GM12864 (cell line): ENCODE measurements at regions not wholly inside any gene's neighbourhood (a gene's known extent, or its start where the extent isn't known, plus 50 kb on each side); places are given as distances from the start of the nearest gene placed in this dataset.
"Not testable (repeated sequence)": the region's sequence is repeated elsewhere in the genome, so short reads cannot be mapped to it uniquely, and the experiment has no call there.

ENCODE experiments used
- DNase-seq: peaks from one replicate; pipeline ENCODE4 v3.0.0-alpha.2; 2011; ENCODE audit warnings: low read depth
- H3K4me3 ChIP-seq: 2 replicates; pipeline ENCODE4 v1.5.1; 2011; ENCODE audit warnings: mild to moderate bottlenecking, low read depth, low read length, control low read depth
- TF ChIP-seq, protein P1 (sequence below): IDR thresholded peaks from 2 replicates; pipeline ENCODE4 v1.5.1; 2011; ENCODE audit warnings: low read depth, mild to moderate bottlenecking, moderate library complexity, low read length, control low read depth, inconsistent platforms; ENCODE audit errors: missing control alignments

GRCh38 chr7:15816835-15817426 is 130.4 kb upstream of the MEOX2 start:
- H3K4me3 ChIP-seq, result no peak overlapping the region
- DNase-seq, result no peak
- TF ChIP-seq, protein P1, sequence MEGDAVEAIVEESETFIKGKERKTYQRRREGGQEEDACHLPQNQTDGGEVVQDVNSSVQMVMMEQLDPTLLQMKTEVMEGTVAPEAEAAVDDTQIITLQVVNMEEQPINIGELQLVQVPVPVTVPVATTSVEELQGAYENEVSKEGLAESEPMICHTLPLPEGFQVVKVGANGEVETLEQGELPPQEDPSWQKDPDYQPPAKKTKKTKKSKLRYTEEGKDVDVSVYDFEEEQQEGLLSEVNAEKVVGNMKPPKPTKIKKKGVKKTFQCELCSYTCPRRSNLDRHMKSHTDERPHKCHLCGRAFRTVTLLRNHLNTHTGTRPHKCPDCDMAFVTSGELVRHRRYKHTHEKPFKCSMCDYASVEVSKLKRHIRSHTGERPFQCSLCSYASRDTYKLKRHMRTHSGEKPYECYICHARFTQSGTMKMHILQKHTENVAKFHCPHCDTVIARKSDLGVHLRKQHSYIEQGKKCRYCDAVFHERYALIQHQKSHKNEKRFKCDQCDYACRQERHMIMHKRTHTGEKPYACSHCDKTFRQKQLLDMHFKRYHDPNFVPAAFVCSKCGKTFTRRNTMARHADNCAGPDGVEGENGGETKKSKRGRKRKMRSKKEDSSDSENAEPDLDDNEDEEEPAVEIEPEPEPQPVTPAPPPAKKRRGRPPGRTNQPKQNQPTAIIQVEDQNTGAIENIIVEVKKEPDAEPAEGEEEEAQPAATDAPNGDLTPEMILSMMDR, result no peak

GRCh38 chr7:15813448-15813847 is 127.0 kb upstream of the MEOX2 start:
- TF ChIP-seq, protein P1, result no peak
- no peak for DNase-seq
- no peak overlapping the region for H3K4me3 ChIP-seq

DNA sequence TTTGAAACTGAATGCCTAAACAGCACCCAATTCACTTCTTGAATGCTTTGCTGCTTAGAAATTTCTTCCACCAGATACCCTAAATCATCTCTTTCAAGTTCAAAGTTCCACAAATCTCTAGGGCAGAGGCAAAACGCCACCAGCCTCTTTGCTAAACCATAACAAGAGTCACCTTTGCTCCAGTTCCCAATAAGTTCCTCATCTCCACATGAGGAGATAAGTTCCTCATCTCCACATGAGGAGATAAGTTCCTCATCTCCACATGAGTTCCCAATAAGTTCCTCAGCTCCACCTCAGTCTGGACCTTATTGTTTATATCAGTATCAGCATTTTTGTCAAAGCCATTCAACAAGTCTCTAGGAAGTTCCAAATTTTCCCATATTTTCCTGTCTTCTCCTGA is 123.9 kb upstream of the MEOX2 start:
- DNase-seq, H3K4me3 ChIP-seq: not testable (repeated sequence)

GRCh38 chr7:15809936-15810335 is 123.5 kb upstream of the MEOX2 start:
- DNase-seq, H3K4me3 ChIP-seq: not testable (repeated sequence)

DNA sequence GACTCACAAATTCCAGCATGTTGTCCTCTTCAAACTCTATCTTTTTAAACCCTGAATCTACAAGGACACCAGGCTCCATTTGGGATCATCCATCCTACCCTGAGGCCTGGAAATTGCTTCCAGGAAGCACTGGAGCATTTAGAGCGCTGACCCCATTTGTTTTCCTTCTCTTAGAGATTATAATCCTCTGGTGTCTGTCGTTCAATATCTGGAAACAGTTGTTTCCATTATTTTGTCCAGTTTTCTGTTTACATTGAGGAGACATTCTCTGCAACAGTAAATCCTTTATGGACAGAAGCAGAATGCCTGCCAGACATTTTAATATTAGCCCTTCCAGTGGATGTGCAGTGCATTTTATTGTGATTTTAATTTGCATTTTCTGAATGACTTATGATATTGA is 119.4 kb upstream of the MEOX2 start:
- no peak for DNase-seq
- H3K4me3 ChIP-seq, result no peak overlapping the region
- TF ChIP-seq, protein P1, result no peak

DNA sequence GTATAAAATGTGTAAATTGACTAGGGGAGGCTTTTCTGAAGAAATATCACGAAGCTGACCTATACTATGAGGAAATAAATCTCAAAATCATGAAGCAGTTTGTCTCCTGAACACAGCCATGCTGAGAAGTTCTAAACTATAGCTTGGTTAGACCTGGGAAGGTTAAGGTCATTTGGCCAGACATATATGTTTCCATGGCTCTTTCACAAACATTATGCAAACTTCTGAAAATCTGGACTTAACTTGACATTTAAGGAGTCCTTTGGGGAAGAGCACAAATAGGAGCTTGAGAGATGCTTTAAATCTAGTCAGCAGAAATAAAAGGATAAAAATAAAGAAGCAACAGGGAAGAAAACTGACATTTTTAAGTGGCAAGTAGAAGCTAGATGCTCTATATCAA is 115.9 kb upstream of the MEOX2 start:
- DNase-seq, result no peak
- TF ChIP-seq, protein P1, result no peak
- H3K4me3 ChIP-seq, result no peak overlapping the region

- no peak for DNase-seq
- no peak overlapping the region for H3K4me3 ChIP-seq
- TF ChIP-seq, protein P1, result no peak
Measured at GRCh38 chr7:15801551-15801950, 115.1 kb upstream of the MEOX2 start.

- no peak overlapping the region for H3K4me3 ChIP-seq
- TF ChIP-seq, protein P1, result no peak
- no peak for DNase-seq
Measured at GRCh38 chr7:15801041-15801440, 114.6 kb upstream of the MEOX2 start.
